ENCODE measurements at regions not wholly inside any gene's neighbourhood (a gene's known extent, or its start where the extent isn't known, plus 50 kb on each side); places are given as distances from the start of the nearest gene placed in this dataset.

DNA sequence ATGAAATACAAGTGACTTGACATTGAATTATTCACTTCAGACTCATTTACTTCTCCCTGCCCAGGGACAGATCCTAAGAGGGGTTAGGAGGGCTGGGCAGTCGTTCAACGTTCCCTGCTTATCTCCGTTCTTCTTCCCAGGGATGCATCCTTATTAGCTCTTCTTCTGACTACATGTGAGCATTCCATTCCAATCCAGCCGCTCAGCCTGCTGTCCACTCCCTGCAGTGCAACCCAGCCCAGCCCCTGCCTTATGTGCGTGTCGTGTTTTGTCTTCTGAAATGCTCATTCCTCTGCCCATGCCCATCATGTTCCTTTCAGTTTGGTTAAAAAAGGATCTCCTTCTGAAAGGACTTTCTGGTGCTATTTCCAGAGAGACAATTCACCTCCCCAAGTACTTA lies 64.7 kb upstream of the PALM2AKAP2 start:
- Histone ChIP-seq H3K4me1 (ENCODE audit: control insufficient read depth in 2 of 2, insufficient read depth in 2 of 2, low read length in 2 of 2) (no peaks in the 10 kb centered on the region), H3K9me3 (ENCODE audit: control insufficient read depth in 2 of 2, insufficient read depth in 1 of 2, low read length in 1 of 2) (no peaks in the 10 kb centered on the region), H3K27me3 (ENCODE audit: control insufficient read depth in 2 of 2, insufficient read depth in 1 of 2, low read length in 1 of 2) (peaks cover 0 to 3% of the 10 kb centered on the region in 2 donors), H3K4me3 (ENCODE audit: low read length in 2 of 2) (no peak overlapping the region), H3K36me3 (ENCODE audit: control insufficient read depth in 2 of 2, insufficient read depth in 2 of 2, low read length in 1 of 2) (no peaks in the 10 kb centered on the region), H3K27ac (ENCODE audit: low read depth in 1 of 2, low read length in 1 of 2) (no peak overlapping the region)
- WGBS, result 84% methylated on average over 6 of the region's 6 CpGs
- DNase-seq (ENCODE audit: low read depth in 6 of 9, low spot score in 9 of 9), result no peak

DNA sequence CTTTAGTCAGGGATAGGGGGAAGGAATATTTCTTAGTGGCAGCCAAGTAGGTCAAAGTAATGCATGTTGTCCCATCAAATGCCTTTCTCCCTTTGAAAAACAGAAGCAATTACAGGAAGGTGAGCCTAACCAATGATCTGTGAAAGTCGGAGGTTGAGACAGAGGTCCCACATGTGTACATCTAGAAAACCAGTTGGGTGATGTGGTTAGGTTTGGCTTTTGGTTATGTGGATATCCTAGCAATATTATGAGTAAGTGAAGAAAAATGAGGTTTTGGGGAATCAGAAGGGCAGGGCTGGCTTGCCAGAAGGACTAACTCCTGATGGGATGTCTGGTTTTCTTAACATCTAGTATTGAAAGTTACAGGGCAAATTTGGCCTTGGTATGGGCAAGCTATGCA lies 63.4 kb upstream of the PALM2AKAP2 start:
- H3K4me1 ChIP-seq (ENCODE audit: control insufficient read depth in 2 of 2, insufficient read depth in 2 of 2, low read length in 2 of 2), result no peaks in the 10 kb centered on the region
- no peak for DNase-seq (ENCODE audit: low read depth in 6 of 9, low spot score in 9 of 9)
- no peak overlapping the region for H3K4me3 ChIP-seq (ENCODE audit: low read length in 2 of 2)
- peaks cover 0 to 3% of the 10 kb centered on the region in 2 donors for H3K27me3 ChIP-seq (ENCODE audit: control insufficient read depth in 2 of 2, insufficient read depth in 1 of 2, low read length in 1 of 2)
- WGBS, result 95% methylated on average over 1 of the region's 1 CpG
- no peaks in the 10 kb centered on the region for H3K9me3 ChIP-seq (ENCODE audit: control insufficient read depth in 2 of 2, insufficient read depth in 1 of 2, low read length in 1 of 2)
- H3K27ac ChIP-seq (ENCODE audit: low read depth in 1 of 2, low read length in 1 of 2), result no peak overlapping the region
- H3K36me3 ChIP-seq (ENCODE audit: control insufficient read depth in 2 of 2, insufficient read depth in 2 of 2, low read length in 1 of 2), result no peaks in the 10 kb centered on the region

GRCh38 chr9:109717342-109717741 lies 62.7 kb upstream of the PALM2AKAP2 start:
- Histone ChIP-seq H3K9me3 (ENCODE audit: control insufficient read depth in 2 of 2, insufficient read depth in 1 of 2, low read length in 1 of 2) (no peaks in the 10 kb centered on the region), H3K4me3 (ENCODE audit: low read length in 2 of 2) (no peak overlapping the region), H3K27ac (ENCODE audit: low read depth in 1 of 2, low read length in 1 of 2) (no peak overlapping the region), H3K4me1 (ENCODE audit: control insufficient read depth in 2 of 2, insufficient read depth in 2 of 2, low read length in 2 of 2) (no peaks in the 10 kb centered on the region), H3K36me3 (ENCODE audit: control insufficient read depth in 2 of 2, insufficient read depth in 2 of 2, low read length in 1 of 2) (no peaks in the 10 kb centered on the region), H3K27me3 (ENCODE audit: control insufficient read depth in 2 of 2, insufficient read depth in 1 of 2, low read length in 1 of 2) (peaks cover 0 to 3% of the 10 kb centered on the region in 2 donors)
- WGBS, result 41% methylated on average over 2 of the region's 2 CpGs
- no peak for DNase-seq (ENCODE audit: low read depth in 6 of 9, low spot score in 9 of 9)

DNA sequence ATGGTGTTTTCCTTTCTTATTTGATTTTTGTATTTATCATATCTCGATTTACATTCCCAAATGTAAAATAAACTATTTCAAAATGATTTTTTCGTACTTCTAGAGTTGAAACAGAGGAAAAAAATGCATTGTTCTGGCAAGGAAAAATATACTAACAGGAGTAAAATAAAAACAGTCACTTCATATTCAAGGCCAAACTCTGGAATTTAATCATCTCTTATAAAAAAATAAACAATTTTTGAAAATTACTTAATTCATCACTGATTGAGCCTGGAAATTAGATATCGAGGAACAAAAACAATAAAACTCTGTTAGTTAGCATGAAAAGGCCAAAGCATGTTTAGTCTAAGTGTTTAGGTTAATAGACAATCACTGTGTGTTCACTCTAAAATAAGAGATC lies 61.1 kb upstream of the PALM2AKAP2 start:
- no peak for DNase-seq (ENCODE audit: low read depth in 6 of 9, low spot score in 9 of 9)
- 89% methylated on average over 3 of the region's 3 CpGs for WGBS
- Histone ChIP-seq H3K27ac (ENCODE audit: low read depth in 1 of 2, low read length in 1 of 2) (no peak overlapping the region), H3K27me3 (ENCODE audit: control insufficient read depth in 2 of 2, insufficient read depth in 1 of 2, low read length in 1 of 2) (peaks cover 0 to 3% of the 10 kb centered on the region in 2 donors), H3K4me3 (ENCODE audit: low read length in 2 of 2) (no peak overlapping the region), H3K9me3 (ENCODE audit: control insufficient read depth in 2 of 2, insufficient read depth in 1 of 2, low read length in 1 of 2) (no peaks in the 10 kb centered on the region), H3K36me3 (ENCODE audit: control insufficient read depth in 2 of 2, insufficient read depth in 2 of 2, low read length in 1 of 2) (no peaks in the 10 kb centered on the region), H3K4me1 (ENCODE audit: control insufficient read depth in 2 of 2, insufficient read depth in 2 of 2, low read length in 2 of 2) (no peaks in the 10 kb centered on the region)

GRCh38 chr9:109721001-109721400 lies 59.0 kb upstream of the PALM2AKAP2 start:
- Histone ChIP-seq H3K27me3 (ENCODE audit: control insufficient read depth in 2 of 2, insufficient read depth in 1 of 2, low read length in 1 of 2) (no peaks in the 10 kb centered on the region), H3K4me3 (ENCODE audit: low read length in 2 of 2) (no peak overlapping the region), H3K27ac (ENCODE audit: low read depth in 1 of 2, low read length in 1 of 2) (no peak overlapping the region), H3K4me1 (ENCODE audit: control insufficient read depth in 2 of 2, insufficient read depth in 2 of 2, low read length in 2 of 2) (no peaks in the 10 kb centered on the region), H3K36me3 (ENCODE audit: control insufficient read depth in 2 of 2, insufficient read depth in 2 of 2, low read length in 1 of 2) (no peaks in the 10 kb centered on the region), H3K9me3 (ENCODE audit: control insufficient read depth in 2 of 2, insufficient read depth in 1 of 2, low read length in 1 of 2) (no peaks in the 10 kb centered on the region)
- 68% methylated on average over 2 of the region's 2 CpGs for WGBS
- DNase-seq (ENCODE audit: low read depth in 6 of 9, low spot score in 9 of 9), result no peak

- Histone ChIP-seq H3K9me3 (ENCODE audit: control insufficient read depth in 2 of 2, insufficient read depth in 1 of 2, low read length in 1 of 2) (no peaks in the 10 kb centered on the region), H3K36me3 (ENCODE audit: control insufficient read depth in 2 of 2, insufficient read depth in 2 of 2, low read length in 1 of 2) (no peaks in the 10 kb centered on the region), H3K27me3 (ENCODE audit: control insufficient read depth in 2 of 2, insufficient read depth in 1 of 2, low read length in 1 of 2) (no peaks in the 10 kb centered on the region), H3K4me3 (ENCODE audit: low read length in 2 of 2) (no peak overlapping the region), H3K27ac (ENCODE audit: low read depth in 1 of 2, low read length in 1 of 2) (no peak overlapping the region), H3K4me1 (ENCODE audit: control insufficient read depth in 2 of 2, insufficient read depth in 2 of 2, low read length in 2 of 2) (no peaks in the 10 kb centered on the region)
- WGBS, result 99% methylated on average over 1 of the region's 1 CpG
- no peak for DNase-seq (ENCODE audit: low read depth in 6 of 9, low spot score in 9 of 9)
Measured at GRCh38 chr9:109722007-109722406, 58.0 kb upstream of the PALM2AKAP2 start.

GRCh38 chr9:109723781-109724180 lies 56.2 kb upstream of the PALM2AKAP2 start:
- Histone ChIP-seq H3K36me3 (ENCODE audit: control insufficient read depth in 2 of 2, insufficient read depth in 2 of 2, low read length in 1 of 2) (no peaks in the 10 kb centered on the region), H3K27ac (ENCODE audit: low read depth in 1 of 2, low read length in 1 of 2) (no peak overlapping the region), H3K4me1 (ENCODE audit: control insufficient read depth in 2 of 2, insufficient read depth in 2 of 2, low read length in 2 of 2) (no peaks in the 10 kb centered on the region), H3K4me3 (ENCODE audit: low read length in 2 of 2) (no peak overlapping the region), H3K9me3 (ENCODE audit: control insufficient read depth in 2 of 2, insufficient read depth in 1 of 2, low read length in 1 of 2) (no peaks in the 10 kb centered on the region), H3K27me3 (ENCODE audit: control insufficient read depth in 2 of 2, insufficient read depth in 1 of 2, low read length in 1 of 2) (no peaks in the 10 kb centered on the region)
- 95% methylated on average over 2 of the region's 2 CpGs for WGBS
- DNase-seq (ENCODE audit: low read depth in 6 of 9, low spot score in 9 of 9), result no peak

GRCh38 chr9:109725460-109725859 lies 54.5 kb upstream of the PALM2AKAP2 start:
- DNase-seq (ENCODE audit: low read depth in 6 of 9, low spot score in 9 of 9), result no peak

DNA sequence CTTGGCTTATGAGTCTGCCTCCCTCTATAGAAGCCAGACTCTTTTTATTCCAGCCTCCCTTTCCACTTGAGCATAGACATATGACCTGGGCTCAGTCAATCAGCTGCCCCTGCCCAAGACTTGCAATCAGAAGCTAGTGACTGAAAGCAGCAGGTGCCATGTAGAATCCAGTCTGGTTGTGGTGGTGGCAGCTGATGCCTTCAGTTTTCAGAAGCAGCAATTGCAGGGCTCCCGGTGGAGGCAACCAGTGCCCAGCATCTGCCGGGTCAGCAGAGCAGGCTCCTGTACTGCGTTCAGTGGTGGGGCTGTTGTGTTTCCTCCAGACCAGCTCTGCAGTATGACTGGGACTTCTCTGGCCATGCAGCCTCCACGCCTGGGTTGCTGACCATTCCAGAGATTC lies 53.9 kb upstream of the PALM2AKAP2 start:
- Histone ChIP-seq H3K27ac (ENCODE audit: low read depth in 1 of 2, low read length in 1 of 2) (no peak overlapping the region), H3K4me3 (ENCODE audit: low read length in 2 of 2) (no peak overlapping the region), H3K9me3 (ENCODE audit: control insufficient read depth in 2 of 2, insufficient read depth in 1 of 2, low read length in 1 of 2) (no peaks in the 10 kb centered on the region), H3K4me1 (ENCODE audit: control insufficient read depth in 2 of 2, insufficient read depth in 2 of 2, low read length in 2 of 2) (no peaks in the 10 kb centered on the region), H3K36me3 (ENCODE audit: control insufficient read depth in 2 of 2, insufficient read depth in 2 of 2, low read length in 1 of 2) (no peaks in the 10 kb centered on the region), H3K27me3 (ENCODE audit: control insufficient read depth in 2 of 2, insufficient read depth in 1 of 2, low read length in 1 of 2) (no peaks in the 10 kb centered on the region)
- DNase-seq (ENCODE audit: low read depth in 6 of 9, low spot score in 9 of 9), result no peak
- 87% methylated on average over 4 of the region's 4 CpGs for WGBS

More at GRCh38 chr9:109725460-109725859, 54.5 kb upstream of the PALM2AKAP2 start:
- H3K4me3 ChIP-seq (ENCODE audit: low read length in 2 of 2), result no peak overlapping the region
- 94% methylated on average over 4 of the region's 4 CpGs for WGBS
- no peaks in the 10 kb centered on the region for H3K9me3 ChIP-seq (ENCODE audit: control insufficient read depth in 2 of 2, insufficient read depth in 1 of 2, low read length in 1 of 2)
- no peaks in the 10 kb centered on the region for H3K4me1 ChIP-seq (ENCODE audit: control insufficient read depth in 2 of 2, insufficient read depth in 2 of 2, low read length in 2 of 2)
- no peaks in the 10 kb centered on the region for H3K36me3 ChIP-seq (ENCODE audit: control insufficient read depth in 2 of 2, insufficient read depth in 2 of 2, low read length in 1 of 2)
- no peaks in the 10 kb centered on the region for H3K27me3 ChIP-seq (ENCODE audit: control insufficient read depth in 2 of 2, insufficient read depth in 1 of 2, low read length in 1 of 2)
- no peak overlapping the region for H3K27ac ChIP-seq (ENCODE audit: low read depth in 1 of 2, low read length in 1 of 2)
